ENCODE measurements at regions not wholly inside any gene's neighbourhood (a gene's known extent, or its start where the extent isn't known, plus 50 kb on each side); places are given as distances from the start of the nearest gene placed in this dataset.

- TF ChIP-seq, protein P1, sequence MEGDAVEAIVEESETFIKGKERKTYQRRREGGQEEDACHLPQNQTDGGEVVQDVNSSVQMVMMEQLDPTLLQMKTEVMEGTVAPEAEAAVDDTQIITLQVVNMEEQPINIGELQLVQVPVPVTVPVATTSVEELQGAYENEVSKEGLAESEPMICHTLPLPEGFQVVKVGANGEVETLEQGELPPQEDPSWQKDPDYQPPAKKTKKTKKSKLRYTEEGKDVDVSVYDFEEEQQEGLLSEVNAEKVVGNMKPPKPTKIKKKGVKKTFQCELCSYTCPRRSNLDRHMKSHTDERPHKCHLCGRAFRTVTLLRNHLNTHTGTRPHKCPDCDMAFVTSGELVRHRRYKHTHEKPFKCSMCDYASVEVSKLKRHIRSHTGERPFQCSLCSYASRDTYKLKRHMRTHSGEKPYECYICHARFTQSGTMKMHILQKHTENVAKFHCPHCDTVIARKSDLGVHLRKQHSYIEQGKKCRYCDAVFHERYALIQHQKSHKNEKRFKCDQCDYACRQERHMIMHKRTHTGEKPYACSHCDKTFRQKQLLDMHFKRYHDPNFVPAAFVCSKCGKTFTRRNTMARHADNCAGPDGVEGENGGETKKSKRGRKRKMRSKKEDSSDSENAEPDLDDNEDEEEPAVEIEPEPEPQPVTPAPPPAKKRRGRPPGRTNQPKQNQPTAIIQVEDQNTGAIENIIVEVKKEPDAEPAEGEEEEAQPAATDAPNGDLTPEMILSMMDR (conservative IDR thresholded peaks at IDR 0.05; ENCODE audit: low read depth in 2 of 2) = no peak
- no peak for TF ChIP-seq REST (IDR thresholded peaks at IDR 0.05; ENCODE audit: unreplicated experiment)
- TF ChIP-seq CREB1 (CRISPR knock-in tag; IDR thresholded peaks at IDR 0.05; ENCODE audit: low read depth) = no peak
- no peak for TF ChIP-seq JUNB (IDR thresholded peaks at IDR 0.05; ENCODE audit: unreplicated experiment)
- TF ChIP-seq POLR2AphosphoS5 (IDR thresholded peaks at IDR 0.05; ENCODE audit: low read depth) = no peak
- no peak for TF ChIP-seq EZH2phosphoT487 (IDR thresholded peaks at IDR 0.05; ENCODE audit: unreplicated experiment)
- TF ChIP-seq EZH2 (IDR thresholded peaks at IDR 0.05; ENCODE audit: low read depth, unreplicated experiment) = no peak
- TF ChIP-seq NANOG (IDR thresholded peaks at IDR 0.05; ENCODE audit: borderline replicate concordance) = no peak
- TF ChIP-seq ZNF331 (CRISPR knock-in tag; IDR thresholded peaks at IDR 0.05; ENCODE audit: low read depth) = no peak
- no peak for TF ChIP-seq ZNF114 (CRISPR knock-in tag; IDR thresholded peaks at IDR 0.05)
- no peak for TF ChIP-seq ETS1 (IDR thresholded peaks at IDR 0.05)
- no peak for TF ChIP-seq STAT1 (IDR thresholded peaks at IDR 0.05; ENCODE audit: unreplicated experiment)
- TF ChIP-seq ZNF462 (CRISPR knock-in tag; IDR thresholded peaks at IDR 0.05) = no peak
Observed at GRCh38 chr14:65954942-65955341, 531.2 kb upstream of the CCDC196 start.
